Panc1 (cell line): ENCODE measurements at regions not wholly inside any gene's neighbourhood (a gene's known extent, or its start where the extent isn't known, plus 50 kb on each side); places are given as distances from the start of the nearest gene placed in this dataset.
A peak's percentile ranks its signal among the peaks of the same experiment; 100 is the strongest.
"Not testable (repeated sequence)": the region's sequence is repeated elsewhere in the genome, so short reads cannot be mapped to it uniquely, and the experiment has no call there.

Source experiments
- ATAC-seq: fragments of 200-7000 bp; cut with Tn5 transposase; 2 replicates; pipeline ENCODE4 v1.9.1; 2020; ENCODE audit warnings: mild to moderate bottlenecking, moderate library complexity
- BruUV-seq: library from RNA; stranded (reverse); fragments of 400-500 nt; replicated peaks from 2 replicates; lab custom pipeline; 2021; lab: Mats Ljungman, UMichigan
- CTCF ChIA-PET: fragments of 300-600 bp; sonication (Branson Sonifier 250); formaldehyde crosslinking; loops from one replicate; lab custom pipeline; 2022; ENCODE audit warnings: antibody characterized with exemption; lab: Charles Lee
- POLR2A ChIA-PET: fragments of 300-600 bp; sonication (Branson Sonifier 250); formaldehyde crosslinking; loops from one replicate; lab custom pipeline; 2022; ENCODE audit warnings: antibody characterized with exemption; lab: Charles Lee
- DNase-seq: peaks from one replicate; pipeline ENCODE4 v3.0.0-alpha.2; 2010; ENCODE audit warnings: low read depth, low spot score
- H3K27ac ChIP-seq: 2 replicates; pipeline ENCODE4 v1.5.1; 2011; ENCODE audit warnings: mild to moderate bottlenecking, low read length, inconsistent platforms
- H3K27me3 ChIP-seq: fragments of 200-500 bp; sonication (Bioruptor generic); 2 replicates; pipeline ENCODE4 v1.6.0; 2014; ENCODE audit warnings: low read length, inconsistent platforms; ENCODE audit not compliant: control insufficient read depth, insufficient read depth
- H3K36me3 ChIP-seq: fragments of 200-500 bp; sonication (Bioruptor generic); 2 replicates; pipeline ENCODE4 v1.5.1; 2014; ENCODE audit warnings: inconsistent platforms, mild to moderate bottlenecking, low read length, moderate library complexity; ENCODE audit not compliant: control insufficient read depth, insufficient read depth
- H3K4me1 ChIP-seq: 2 replicates; pipeline ENCODE4 v1.5.1; 2011; ENCODE audit warnings: inconsistent platforms, mild to moderate bottlenecking, low read length, moderate library complexity; ENCODE audit not compliant: control insufficient read depth, insufficient read depth
- H3K4me3 ChIP-seq, 2 experiments: 2 replicates each; pipeline ENCODE4 v1.5.1; 2011 to 2012; ENCODE audit warnings: low read depth in 2 of 2, low read length in 2 of 2, mild to moderate bottlenecking in 2 of 2, inconsistent platforms in 1 of 2, moderate library complexity in 1 of 2
- H3K9me3 ChIP-seq: fragments of 200-500 bp; sonication (Bioruptor generic); 2 replicates; pipeline ENCODE4 v1.5.1; 2014; ENCODE audit warnings: low read depth, mild to moderate bottlenecking, inconsistent platforms, low read length, moderate library complexity; ENCODE audit not compliant: control insufficient read depth, insufficient read depth
- TCF7L2 ChIP-seq: IDR thresholded peaks from 2 replicates; pipeline ENCODE4 v1.6.1; 2011; ENCODE audit warnings: mild to moderate bottlenecking, low read depth, low read length, inconsistent platforms
- in situ Hi-C: cut with HindIII; loops from 2 replicates; pipeline ENCODE4 v1.10.0; 2016; ENCODE audit warnings: low sequenced_read_pairs, low pct_unique_long_range_greater_than_20kb
- intact Hi-C: fragments of 100-400 bp; cut with micrococcal nuclease; formaldehyde crosslinking; loops from one replicate; pipeline ENCODE4 v1.10.0; 2022; ENCODE audit not compliant: unreplicated experiment

- H3K36me3 ChIP-seq, POLR2A ChIA-PET, in situ Hi-C loops, BruUV-seq, intact Hi-C loops, H3K27me3 ChIP-seq, DNase-seq, H3K9me3 ChIP-seq, CTCF ChIA-PET, H3K4me3 ChIP-seq: not testable (repeated sequence)
- peaks cover 73% of the 10 kb centered on the region for H3K4me1 ChIP-seq
- peak overlapping the region; percentile 46 for H3K27ac ChIP-seq
- peak; percentile 8; the same call in 1 of the 2 replicates for ATAC-seq
These were observed 89.8 kb upstream of the METTL9 start for GRCh38 chr16:21509437-21510086.

GRCh38 chr16:21510869-21511255, 88.5 kb upstream of the METTL9 start:
- DNase-seq, H3K9me3 ChIP-seq, H3K27ac ChIP-seq, BruUV-seq, ATAC-seq, H3K4me3 ChIP-seq, H3K36me3 ChIP-seq, H3K27me3 ChIP-seq, intact Hi-C loops, in situ Hi-C loops, POLR2A ChIA-PET, CTCF ChIA-PET: not testable (repeated sequence)
- peaks cover 81% of the 10 kb centered on the region for H3K4me1 ChIP-seq

- H3K9me3 ChIP-seq, intact Hi-C loops, H3K36me3 ChIP-seq, BruUV-seq, H3K27me3 ChIP-seq, POLR2A ChIA-PET, H3K4me3 ChIP-seq, in situ Hi-C loops, CTCF ChIA-PET, DNase-seq: not testable (repeated sequence)
- Histone ChIP-seq H3K27ac (peak overlapping the region; percentile 80; the same call in 1 of the 2 replicates), H3K4me1 (peaks cover 85% of the 10 kb centered on the region)
- ATAC-seq: peak; percentile 53
These were observed 87.8 kb upstream of the METTL9 start for GRCh38 chr16:21511315-21512210.

- peak; percentile 31 for ATAC-seq
- H3K4me3 ChIP-seq, H3K36me3 ChIP-seq, POLR2A ChIA-PET, CTCF ChIA-PET, in situ Hi-C loops, intact Hi-C loops, H3K27me3 ChIP-seq, DNase-seq, BruUV-seq, H3K9me3 ChIP-seq: not testable (repeated sequence)
- peaks cover 77% of the 10 kb centered on the region for H3K4me1 ChIP-seq
- peak; percentile 98 for TF ChIP-seq TCF7L2
- H3K27ac ChIP-seq: peak overlapping the region; percentile 80
These were observed 86.8 kb upstream of the METTL9 start for GRCh38 chr16:21512280-21513192.

- H3K36me3 ChIP-seq, H3K27me3 ChIP-seq, BruUV-seq, POLR2A ChIA-PET, DNase-seq, H3K9me3 ChIP-seq, CTCF ChIA-PET, in situ Hi-C loops, intact Hi-C loops: not testable (repeated sequence)
- H3K27ac ChIP-seq: peak overlapping the region; percentile 64
- H3K4me1 ChIP-seq: peaks cover 68% of the 10 kb centered on the region
- H3K4me3 ChIP-seq: 0 out of 4 replicates have a peak overlapping the region, but pooled peaks of 1 of the 2 experiments have one; percentile 20
- ATAC-seq: peak; percentile 31
These were observed 86.0 kb upstream of the METTL9 start for GRCh38 chr16:21513337-21513741.

GRCh38 chr16:21513812-21514473, 85.4 kb upstream of the METTL9 start:
- in situ Hi-C loops, H3K27me3 ChIP-seq, H3K36me3 ChIP-seq, CTCF ChIA-PET, POLR2A ChIA-PET, DNase-seq, BruUV-seq, intact Hi-C loops, H3K9me3 ChIP-seq, H3K4me3 ChIP-seq: not testable (repeated sequence)
- Histone ChIP-seq H3K27ac (peak overlapping the region; percentile 64; the same call in 1 of the 2 replicates), H3K4me1 (peaks cover 62% of the 10 kb centered on the region)
- ATAC-seq: peak; percentile 7
